GM12878 (cell line): ENCODE measurements at regions not wholly inside any gene's neighbourhood (a gene's known extent, or its start where the extent isn't known, plus 50 kb on each side); places are given as distances from the start of the nearest gene placed in this dataset.

Experiments used
- ATAC-seq: fragments of 200-7000 bp; cut with Tn5 transposase; 3 replicates; pipeline ENCODE4 v1.9.1; 2020; ENCODE audit warnings: mild to moderate bottlenecking, moderate library complexity
- BruUV-seq: library from RNA; stranded (reverse); fragments of 400-500 nt; replicated peaks from 2 replicates; lab custom pipeline; 2021; lab: Mats Ljungman, UMichigan
- CTCF ChIA-PET: fragments of 300-600 bp; sonication (Branson Sonifier 250); formaldehyde crosslinking; extraction: SDS; loops from one replicate; lab custom pipeline; 2021; ENCODE audit warnings: inconsistent platforms; lab: Yijun Ruan, JAX
- POLR2A ChIA-PET: fragments of 350-600 bp; formaldehyde crosslinking; extraction: SDS; loops from one replicate; lab custom pipeline; 2021; ENCODE audit warnings: inconsistent platforms; lab: Charles Lee
- RAD21 ChIA-PET: fragments of 300-600 bp; sonication (Branson Sonifier 250); formaldehyde crosslinking; loops from one replicate; lab custom pipeline; 2023; ENCODE audit warnings: antibody characterized with exemption; ENCODE audit not compliant: unreplicated experiment; lab: Charles Lee
- SMC1A ChIA-PET: fragments of 300-600 bp; sonication (Branson Sonifier 250); formaldehyde crosslinking; loops from one replicate; lab custom pipeline; 2023; ENCODE audit not compliant: unreplicated experiment, uncharacterized antibody; lab: Charles Lee
- DNase-seq: peaks from one replicate; pipeline ENCODE4 v3.0.0-alpha.2; 2011; ENCODE audit warnings: low read depth, low spot score
- FAIRE-seq: peaks from 3 replicates; lab custom pipeline; 2011; peaks lifted over from hg19 to GRCh38; lab: Jason Lieb, UNC
- H2AFZ ChIP-seq: 2 replicates; pipeline ENCODE4 v1.6.0; 2011; ENCODE audit warnings: low read depth, low read length, control low read depth; ENCODE audit not compliant: control insufficient read depth
- H3K27ac ChIP-seq: 2 replicates; pipeline ENCODE4 v1.5.1; 2011; ENCODE audit warnings: control low read depth; ENCODE audit not compliant: control insufficient read depth, insufficient read depth
- H3K27me3 ChIP-seq, 2 experiments: replicated peaks in 1 of 2; 2 replicates each; pipeline versions ENCODE4 v1.6.0 to v1.6.1; 2011; ENCODE audit warnings: low read length in 1 of 2; ENCODE audit not compliant: control insufficient read depth in 2 of 2, insufficient read depth in 2 of 2
- H3K36me3 ChIP-seq, 2 experiments: 2 replicates each; pipeline ENCODE4 v1.5.1; 2011; ENCODE audit warnings: low read length in 1 of 2; ENCODE audit not compliant: control insufficient read depth in 2 of 2, insufficient read depth in 2 of 2
- H3K4me1 ChIP-seq: 2 replicates; pipeline ENCODE4 v1.6.1; 2011; ENCODE audit warnings: mild to moderate bottlenecking, low read length, moderate library complexity, mixed read lengths; ENCODE audit not compliant: control insufficient read depth, insufficient read depth
- H3K4me2 ChIP-seq: 2 replicates; pipeline ENCODE4 v1.6.0; 2011; ENCODE audit warnings: control low read depth; ENCODE audit not compliant: control insufficient read depth, insufficient read depth
- H3K4me3 ChIP-seq: fragments of 200-600 bp; sonication (generic); 2 replicates; pipeline ENCODE4 v1.5.1; 2016
- H3K79me2 ChIP-seq: 2 replicates; pipeline ENCODE4 v1.6.0; 2011; ENCODE audit warnings: low read length; ENCODE audit not compliant: control insufficient read depth, insufficient read depth
- H3K9ac ChIP-seq: 2 replicates; pipeline ENCODE4 v1.8.0; 2011; ENCODE audit warnings: low read length, control low read depth, mixed read lengths; ENCODE audit not compliant: control insufficient read depth, insufficient read depth
- H3K9me3 ChIP-seq: replicated peaks from 3 replicates; pipeline ENCODE4 v1.5.1; 2011; ENCODE audit warnings: mild to moderate bottlenecking, low read length; ENCODE audit not compliant: control insufficient read depth, insufficient read depth
- H4K20me1 ChIP-seq: 2 replicates; pipeline ENCODE4 v1.6.0; 2011; ENCODE audit not compliant: control insufficient read depth, insufficient read depth
- POLR2A ChIP-seq: IDR thresholded peaks from 2 replicates; pipeline ENCODE4 v1.6.1; 2011; ENCODE audit warnings: low read depth, mild to moderate bottlenecking, low read length
- SUPT20H ChIP-seq: IDR thresholded peaks from 2 replicates; pipeline ENCODE4 v1.6.1; 2011; ENCODE audit warnings: low read depth, mild to moderate bottlenecking, low read length, moderate library complexity, borderline replicate concordance; ENCODE audit not compliant: control insufficient read depth
- ZSCAN29 ChIP-seq: fragments of 450-650 bp; IDR thresholded peaks from 2 replicates; pipeline ENCODE4 v1.6.1; 2017; ENCODE audit warnings: mild to moderate bottlenecking, moderate library complexity
- WGBS: methylation state at CpG from one replicate; pipeline ENCODE4 v1.1.6; 2016; ENCODE audit warnings: low lambda C conversion rate; ENCODE audit not compliant: insufficient replicate concordance, insufficient coverage; ENCODE audit errors: missing lambda C conversion rate; 5-methylcytosine and 5-hydroxymethylcytosine counted together
- in situ Hi-C: fragments of 300-500 bp; cut with MboI; formaldehyde crosslinking; loops from 9 replicates; pipeline ENCODE4 v1.14.3; 2018; ENCODE audit warnings: mixed read lengths
- intact Hi-C: fragments of 100-400 bp; cut with micrococcal nuclease; formaldehyde crosslinking; loops from one replicate; pipeline ENCODE4 v1.14.2; 2022; ENCODE audit not compliant: unreplicated experiment
- TF ChIP-seq, protein P1 (sequence below): fragments of 450-650 bp; formaldehyde crosslinking; IDR thresholded peaks from 2 replicates; pipeline ENCODE4 v1.5.0; 2022; ENCODE audit warnings: mild to moderate bottlenecking, missing genetic modification characterization
- TF ChIP-seq, protein P2 (sequence below): fragments of 450-650 bp; IDR thresholded peaks from 2 replicates; pipeline ENCODE4 v1.6.1; 2017; ENCODE audit warnings: mild to moderate bottlenecking, moderate library complexity

DNA sequence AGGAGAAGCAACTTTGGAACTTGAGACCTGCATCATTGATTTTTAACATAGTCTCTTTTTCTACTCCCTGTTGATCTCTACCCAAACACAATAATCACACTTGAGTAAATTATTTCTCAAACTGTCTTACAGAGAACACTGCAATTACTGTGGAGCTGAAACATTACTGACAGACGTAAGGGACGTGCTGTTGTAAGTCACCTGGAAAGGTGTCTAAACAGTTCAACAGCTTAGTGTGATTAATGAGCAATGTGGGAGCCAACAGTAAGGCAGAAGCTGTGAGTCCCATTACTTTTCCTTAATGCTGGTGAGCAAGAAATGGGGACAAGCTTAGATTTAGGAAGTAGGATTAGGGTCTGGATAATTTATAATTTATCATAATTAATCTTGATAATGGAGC lies 265.7 kb downstream of the DLEU7 start:
- Histone ChIP-seq H3K4me2 (no peak overlapping the region), H3K27ac (no peak overlapping the region), H3K36me3 (no peaks in the 10 kb centered on the region), H3K9ac (no peak overlapping the region), H3K4me3 (no peak overlapping the region), H3K27me3 (no peaks in the 10 kb centered on the region; a peak in 1 of 4 replicates), H3K4me1 (no peaks in the 10 kb centered on the region), H4K20me1 (no peaks in the 10 kb centered on the region), H3K9me3 (no peaks in the 10 kb centered on the region), H2AFZ (no peak overlapping the region), H3K79me2 (no peaks in the 10 kb centered on the region)
- SMC1A ChIA-PET = interaction anchor here (0.5 to 1.8 kb wide), 3 partner anchors 14 to 35 kb away, joined by 3 to 4 read pairs (median 3); no protein-coding TSS in a partner anchor
- POLR2A ChIA-PET = no interaction called here
- TF ChIP-seq SUPT20H (no peak), POLR2A (no peak), ZSCAN29 (no peak)
- TF ChIP-seq, protein P1, sequence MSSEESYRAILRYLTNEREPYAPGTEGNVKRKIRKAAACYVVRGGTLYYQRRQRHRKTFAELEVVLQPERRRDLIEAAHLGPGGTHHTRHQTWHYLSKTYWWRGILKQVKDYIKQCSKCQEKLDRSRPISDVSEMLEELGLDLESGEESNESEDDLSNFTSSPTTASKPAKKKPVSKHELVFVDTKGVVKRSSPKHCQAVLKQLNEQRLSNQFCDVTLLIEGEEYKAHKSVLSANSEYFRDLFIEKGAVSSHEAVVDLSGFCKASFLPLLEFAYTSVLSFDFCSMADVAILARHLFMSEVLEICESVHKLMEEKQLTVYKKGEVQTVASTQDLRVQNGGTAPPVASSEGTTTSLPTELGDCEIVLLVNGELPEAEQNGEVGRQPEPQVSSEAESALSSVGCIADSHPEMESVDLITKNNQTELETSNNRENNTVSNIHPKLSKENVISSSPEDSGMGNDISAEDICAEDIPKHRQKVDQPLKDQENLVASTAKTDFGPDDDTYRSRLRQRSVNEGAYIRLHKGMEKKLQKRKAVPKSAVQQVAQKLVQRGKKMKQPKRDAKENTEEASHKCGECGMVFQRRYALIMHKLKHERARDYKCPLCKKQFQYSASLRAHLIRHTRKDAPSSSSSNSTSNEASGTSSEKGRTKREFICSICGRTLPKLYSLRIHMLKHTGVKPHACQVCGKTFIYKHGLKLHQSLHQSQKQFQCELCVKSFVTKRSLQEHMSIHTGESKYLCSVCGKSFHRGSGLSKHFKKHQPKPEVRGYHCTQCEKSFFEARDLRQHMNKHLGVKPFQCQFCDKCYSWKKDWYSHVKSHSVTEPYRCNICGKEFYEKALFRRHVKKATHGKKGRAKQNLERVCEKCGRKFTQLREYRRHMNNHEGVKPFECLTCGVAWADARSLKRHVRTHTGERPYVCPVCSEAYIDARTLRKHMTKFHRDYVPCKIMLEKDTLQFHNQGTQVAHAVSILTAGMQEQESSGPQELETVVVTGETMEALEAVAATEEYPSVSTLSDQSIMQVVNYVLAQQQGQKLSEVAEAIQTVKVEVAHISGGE (CRISPR knock-in tag) = no peak
- TF ChIP-seq, protein P2, sequence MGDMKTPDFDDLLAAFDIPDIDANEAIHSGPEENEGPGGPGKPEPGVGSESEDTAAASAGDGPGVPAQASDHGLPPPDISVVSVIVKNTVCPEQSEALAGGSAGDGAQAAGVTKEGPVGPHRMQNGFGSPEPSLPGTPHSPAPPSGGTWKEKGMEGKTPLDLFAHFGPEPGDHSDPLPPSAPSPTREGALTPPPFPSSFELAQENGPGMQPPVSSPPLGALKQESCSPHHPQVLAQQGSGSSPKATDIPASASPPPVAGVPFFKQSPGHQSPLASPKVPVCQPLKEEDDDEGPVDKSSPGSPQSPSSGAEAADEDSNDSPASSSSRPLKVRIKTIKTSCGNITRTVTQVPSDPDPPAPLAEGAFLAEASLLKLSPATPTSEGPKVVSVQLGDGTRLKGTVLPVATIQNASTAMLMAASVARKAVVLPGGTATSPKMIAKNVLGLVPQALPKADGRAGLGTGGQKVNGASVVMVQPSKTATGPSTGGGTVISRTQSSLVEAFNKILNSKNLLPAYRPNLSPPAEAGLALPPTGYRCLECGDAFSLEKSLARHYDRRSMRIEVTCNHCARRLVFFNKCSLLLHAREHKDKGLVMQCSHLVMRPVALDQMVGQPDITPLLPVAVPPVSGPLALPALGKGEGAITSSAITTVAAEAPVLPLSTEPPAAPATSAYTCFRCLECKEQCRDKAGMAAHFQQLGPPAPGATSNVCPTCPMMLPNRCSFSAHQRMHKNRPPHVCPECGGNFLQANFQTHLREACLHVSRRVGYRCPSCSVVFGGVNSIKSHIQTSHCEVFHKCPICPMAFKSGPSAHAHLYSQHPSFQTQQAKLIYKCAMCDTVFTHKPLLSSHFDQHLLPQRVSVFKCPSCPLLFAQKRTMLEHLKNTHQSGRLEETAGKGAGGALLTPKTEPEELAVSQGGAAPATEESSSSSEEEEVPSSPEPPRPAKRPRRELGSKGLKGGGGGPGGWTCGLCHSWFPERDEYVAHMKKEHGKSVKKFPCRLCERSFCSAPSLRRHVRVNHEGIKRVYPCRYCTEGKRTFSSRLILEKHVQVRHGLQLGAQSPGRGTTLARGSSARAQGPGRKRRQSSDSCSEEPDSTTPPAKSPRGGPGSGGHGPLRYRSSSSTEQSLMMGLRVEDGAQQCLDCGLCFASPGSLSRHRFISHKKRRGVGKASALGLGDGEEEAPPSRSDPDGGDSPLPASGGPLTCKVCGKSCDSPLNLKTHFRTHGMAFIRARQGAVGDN = no peak
- DNase-seq (no peak), ATAC-seq (no peak), FAIRE-seq (no peak)
- in situ Hi-C loops (no loop called here), intact Hi-C loops (no loop called here)
- CTCF ChIA-PET = interaction anchor here (0.9 kb wide), 1 partner anchor 223 kb away, joined by 3 read pairs; no protein-coding TSS in a partner anchor
- WGBS = 0% methylated on average over 2 of the region's 2 CpGs
- RAD21 ChIA-PET = no interaction called here
- BruUV-seq = no TSS peak
